GM12891 (cell line): ENCODE measurements at regions not wholly inside any gene's neighbourhood (a gene's known extent, or its start where the extent isn't known, plus 50 kb on each side); places are given as distances from the start of the nearest gene placed in this dataset.

Experiments
- POLR2A ChIP-seq: IDR thresholded peaks from 2 replicates; pipeline ENCODE4 v1.6.1; 2011; ENCODE audit warnings: low read depth, low read length, control low read depth
- POLR2AphosphoS5 ChIP-seq: IDR thresholded peaks from 2 replicates; pipeline ENCODE4 v1.6.1; 2011; ENCODE audit warnings: low read depth, low read length, control low read depth

- TF ChIP-seq POLR2A (no peak), POLR2AphosphoS5 (no peak)
These were observed 482.7 kb upstream of the ZEB2 start for GRCh38 chr2:145002624-145003023.
